Activated CD8-positive, alpha-beta memory T cell treated with anti-CD3 and anti-CD28 coated beads for 48 hours (primary cell): ENCODE measurements at regions not wholly inside any gene's neighbourhood (a gene's known extent, or its start where the extent isn't known, plus 50 kb on each side); places are given as distances from the start of the nearest gene placed in this dataset.

Experiments used
- DNase-seq, 3 experiments: peaks; one replicate each; pipeline ENCODE4 v3.0.0-alpha.2; 2020; ENCODE audit warnings: low read depth in 2 of 3, low spot score in 2 of 3

DNA sequence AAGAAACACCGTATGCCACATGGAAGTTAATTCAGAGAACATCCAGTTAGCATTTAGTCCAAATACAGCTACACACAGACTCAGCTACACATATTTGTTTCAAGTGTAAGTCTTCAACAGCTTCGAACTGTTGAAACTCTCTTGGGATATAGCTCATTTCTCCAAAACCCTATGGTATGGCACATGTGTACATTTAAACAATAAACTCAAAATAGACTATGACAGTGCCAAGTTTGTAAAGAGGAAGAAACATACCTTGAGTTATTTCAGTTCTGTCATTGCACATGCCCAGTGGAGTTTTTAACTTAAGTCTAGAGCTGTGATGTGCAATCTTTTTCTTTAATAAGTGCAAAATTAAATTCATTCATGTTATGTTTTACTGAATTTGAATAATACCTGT, 155.1 kb upstream of the RAI14 start:
- DNase-seq = no peak

DNA sequence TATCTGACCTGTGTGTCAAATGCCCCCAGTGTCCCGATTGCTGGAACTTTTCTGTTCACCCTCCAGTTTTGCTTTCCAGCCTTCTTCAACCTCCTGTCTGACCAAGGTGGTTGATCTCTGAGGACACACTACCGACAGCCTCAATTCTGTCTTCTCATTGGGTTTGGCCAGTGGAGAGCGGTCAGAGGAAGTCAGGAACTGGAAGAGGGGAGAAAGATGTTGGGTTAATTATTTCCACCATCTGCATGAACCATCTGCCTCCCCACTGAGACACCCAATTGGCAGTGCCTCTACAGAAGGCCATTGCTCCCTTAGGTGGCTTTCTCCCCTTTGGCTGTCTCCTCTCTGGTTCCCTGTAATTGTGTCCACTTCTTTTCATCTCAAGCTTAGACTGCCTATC, 154.3 kb upstream of the RAI14 start:
- no peak for DNase-seq

DNA sequence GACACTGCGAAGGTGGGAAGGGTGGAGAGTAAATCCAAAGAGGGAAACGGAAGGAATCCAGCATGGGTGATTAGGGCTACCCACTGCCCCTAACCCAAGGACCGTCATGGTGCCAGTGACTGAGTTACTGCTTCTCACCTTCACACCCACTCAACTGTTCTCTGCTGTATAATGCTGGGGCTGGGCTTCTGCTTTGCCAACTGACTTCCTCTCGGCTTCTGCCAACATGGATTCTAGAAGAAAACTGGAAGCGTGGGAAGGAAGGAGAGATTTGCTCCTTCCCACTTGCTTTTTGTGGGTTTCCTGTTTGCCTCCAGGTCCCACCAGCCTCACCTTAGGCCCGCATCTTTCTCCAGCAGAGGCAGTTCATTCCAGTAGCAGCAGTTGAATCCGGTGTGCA, 153.5 kb upstream of the RAI14 start:
- no peak for DNase-seq

DNA sequence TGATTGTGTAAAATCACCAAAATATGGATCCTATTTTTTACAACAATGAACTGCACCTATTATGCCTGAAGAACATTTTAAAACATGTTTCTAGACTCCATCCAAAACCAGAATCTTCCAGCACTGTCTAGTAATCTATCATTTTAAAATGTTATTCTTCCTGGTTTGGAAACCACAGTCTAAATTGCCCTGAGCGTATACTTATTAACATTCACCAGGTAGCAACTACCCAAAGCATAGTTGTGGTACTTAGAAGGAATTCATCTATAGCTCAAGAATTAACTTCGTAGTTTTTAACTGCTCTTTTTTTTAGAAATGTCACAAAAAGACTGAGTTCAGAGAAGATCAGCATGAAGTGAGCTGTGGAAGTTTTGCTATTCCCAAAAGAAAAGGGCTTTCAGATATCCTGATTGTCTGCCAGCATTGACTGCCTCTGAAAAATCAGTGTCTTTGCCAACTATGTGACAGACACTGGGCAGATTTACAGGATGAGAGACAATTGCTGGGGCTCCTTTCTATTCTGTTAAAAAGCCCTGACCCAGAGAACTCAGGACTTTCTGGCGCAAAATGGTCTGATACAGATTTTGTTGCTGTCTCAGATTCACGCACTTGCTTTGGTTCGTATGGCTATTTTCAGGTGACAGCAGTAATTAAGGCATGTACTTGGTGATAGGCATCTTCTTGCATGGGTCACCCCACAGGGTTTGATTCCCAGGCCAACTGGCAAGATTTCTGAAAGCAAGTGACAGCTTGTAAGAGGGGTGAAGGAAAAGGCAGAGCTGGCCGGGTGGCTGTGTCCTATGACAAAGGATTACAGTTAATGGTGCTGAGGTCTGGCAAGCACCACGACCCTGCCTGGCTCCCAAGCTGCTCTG, 152.5 kb upstream of the RAI14 start:
- DNase-seq = no peak

DNA sequence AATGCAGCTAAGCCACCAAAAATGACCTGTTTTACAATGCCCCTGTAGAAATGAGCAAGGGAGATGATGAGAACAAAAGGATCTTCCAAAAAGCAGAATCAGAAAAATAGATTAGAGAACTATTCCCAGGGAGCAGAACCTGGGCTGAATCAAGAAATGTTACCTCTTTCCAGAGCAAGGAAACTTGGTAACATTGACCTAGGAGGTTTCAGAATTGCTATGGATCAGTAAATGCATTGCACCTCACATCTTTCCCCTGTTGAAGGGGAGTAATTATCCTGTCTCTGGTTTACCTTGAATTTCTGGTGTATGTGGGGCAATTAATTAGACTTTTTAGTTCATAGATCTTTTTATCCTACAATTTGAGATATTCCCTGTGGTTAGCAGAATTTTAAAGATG, 151.2 kb upstream of the RAI14 start:
- no peak for DNase-seq

DNA sequence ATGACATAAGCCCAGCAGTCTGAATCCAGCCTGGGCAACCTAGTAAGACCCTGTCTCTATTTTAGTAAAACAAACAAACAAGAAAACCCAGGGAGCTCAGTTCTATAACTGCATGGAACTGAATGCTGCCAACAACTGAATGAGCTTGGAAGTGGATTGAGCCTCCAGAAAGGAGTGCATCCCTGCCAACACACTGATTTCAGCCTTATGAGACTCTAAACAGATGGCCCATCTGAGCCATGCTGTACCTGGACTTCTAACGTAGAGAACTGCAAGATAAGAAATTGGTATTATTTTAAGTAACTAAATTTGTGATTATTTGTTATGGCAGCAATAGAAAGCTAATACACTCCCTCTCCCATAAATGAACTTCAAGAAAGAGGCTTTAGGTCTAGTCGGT, 150.4 kb upstream of the RAI14 start:
- no peak for DNase-seq

DNA sequence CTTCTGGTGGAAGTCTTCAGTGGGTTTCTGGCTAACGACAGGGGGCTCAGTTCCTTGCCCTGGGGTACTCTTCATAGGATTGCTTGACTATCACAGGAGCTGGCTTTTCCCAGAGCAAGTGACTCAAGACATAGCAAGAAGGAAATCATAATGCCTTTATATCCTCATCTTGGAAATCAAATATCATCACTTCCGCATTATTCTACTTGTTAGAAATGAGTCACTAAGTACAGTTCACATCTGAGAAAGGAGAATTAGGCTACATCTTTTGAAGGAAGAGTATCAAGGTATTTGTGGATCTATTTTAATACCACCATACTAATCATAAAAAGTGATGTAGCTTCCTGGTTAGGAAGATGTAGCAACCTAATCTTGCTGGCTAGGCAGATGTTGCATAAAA, 148.2 kb upstream of the RAI14 start:
- DNase-seq = no peak

DNA sequence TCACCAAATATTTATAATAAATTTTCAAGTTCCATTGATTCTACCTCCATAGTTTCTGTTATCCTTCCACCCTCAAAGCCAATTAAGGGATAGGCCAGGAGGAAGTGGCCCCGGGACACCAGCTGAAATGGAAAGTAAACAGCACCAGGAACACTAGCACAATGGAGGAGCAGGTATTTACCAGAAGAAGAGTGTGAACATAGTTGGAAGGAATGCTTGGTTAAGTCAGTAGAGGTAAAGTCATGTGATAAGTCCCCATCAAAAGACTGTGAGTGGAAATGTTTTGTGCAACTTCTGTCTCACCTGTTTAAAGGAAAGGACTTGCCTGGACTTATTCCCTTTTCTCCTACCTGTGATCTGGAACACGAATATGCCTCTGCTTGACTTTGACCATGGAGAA, 146.7 kb upstream of the RAI14 start:
- no peak for DNase-seq

DNA sequence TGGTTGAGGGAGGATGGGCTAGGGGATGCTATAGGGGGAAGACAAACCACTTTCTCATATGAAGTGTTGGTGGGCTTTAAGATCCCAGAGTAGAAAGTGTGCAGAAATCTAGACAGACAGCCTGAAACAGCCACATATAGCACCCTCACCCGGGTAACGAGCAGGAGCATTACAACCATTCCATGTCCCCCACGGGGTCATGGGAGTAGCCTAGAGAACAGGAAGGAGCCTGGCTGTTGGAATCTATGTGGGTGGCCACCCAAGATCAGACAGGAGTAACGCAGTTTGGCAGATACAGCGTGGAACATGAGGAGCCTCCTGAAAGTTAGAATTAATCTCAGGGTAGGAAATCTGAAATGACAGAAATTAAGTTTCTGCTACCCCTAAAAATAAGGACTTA, 146.1 kb upstream of the RAI14 start:
- no peak for DNase-seq

DNA sequence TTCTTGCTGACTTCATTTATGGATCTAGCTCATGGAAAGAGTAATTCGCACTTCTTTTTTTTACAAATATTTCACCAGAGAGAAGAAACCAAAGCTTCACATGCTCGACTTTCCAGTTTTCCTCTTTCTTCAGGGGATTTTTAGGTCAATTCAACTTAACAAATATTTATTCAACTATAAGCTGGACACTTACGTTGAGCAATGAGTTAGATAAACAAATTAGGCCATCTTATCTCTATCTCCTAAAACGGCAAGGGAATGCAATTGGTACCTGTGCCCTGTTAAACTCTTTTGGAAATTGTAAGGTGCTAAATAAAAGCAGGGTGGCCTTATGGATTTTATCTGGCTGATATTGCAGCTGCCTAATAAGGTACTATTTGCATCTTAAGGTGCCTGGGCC, 145.1 kb upstream of the RAI14 start:
- DNase-seq = no peak

DNA sequence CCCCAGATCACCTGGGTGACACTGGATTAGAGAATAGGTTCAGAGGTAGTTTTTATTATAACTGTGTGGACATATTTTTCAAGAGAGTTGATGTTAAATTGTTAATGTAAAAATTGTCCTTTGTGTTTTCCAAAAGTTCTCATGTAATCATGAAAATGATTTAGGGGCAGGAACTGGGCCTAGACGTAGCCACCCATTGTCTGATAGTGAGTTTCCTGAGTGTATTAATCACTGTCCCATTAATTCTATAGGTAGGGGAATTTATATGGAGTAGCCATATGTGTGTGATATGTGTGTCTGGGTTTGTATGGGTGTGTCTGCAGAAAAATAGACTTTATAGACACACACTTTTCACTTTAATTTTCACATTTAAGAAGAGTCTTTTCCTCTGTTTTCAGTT, 144.6 kb upstream of the RAI14 start:
- no peak for DNase-seq

DNA sequence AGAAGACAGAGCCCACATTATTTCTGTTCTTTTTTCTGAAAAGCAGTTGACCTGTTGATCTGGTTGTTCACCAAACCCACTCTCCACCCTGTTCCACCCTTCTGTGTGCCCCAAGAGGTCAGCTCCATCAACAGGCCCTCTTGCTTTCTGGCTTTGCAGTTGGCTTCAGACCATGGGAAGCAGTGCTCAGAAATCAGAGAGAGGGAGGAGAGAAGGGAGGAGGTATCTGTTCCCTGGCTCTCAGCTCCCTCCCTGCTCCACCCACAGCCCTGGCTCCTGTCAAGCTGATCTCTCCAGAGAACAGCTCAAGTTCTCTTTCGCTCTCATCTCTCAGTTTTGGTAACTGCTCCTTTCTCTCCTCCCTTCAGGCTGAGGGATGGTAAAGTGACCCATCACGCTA, 144.2 kb upstream of the RAI14 start:
- no peak for DNase-seq

DNA sequence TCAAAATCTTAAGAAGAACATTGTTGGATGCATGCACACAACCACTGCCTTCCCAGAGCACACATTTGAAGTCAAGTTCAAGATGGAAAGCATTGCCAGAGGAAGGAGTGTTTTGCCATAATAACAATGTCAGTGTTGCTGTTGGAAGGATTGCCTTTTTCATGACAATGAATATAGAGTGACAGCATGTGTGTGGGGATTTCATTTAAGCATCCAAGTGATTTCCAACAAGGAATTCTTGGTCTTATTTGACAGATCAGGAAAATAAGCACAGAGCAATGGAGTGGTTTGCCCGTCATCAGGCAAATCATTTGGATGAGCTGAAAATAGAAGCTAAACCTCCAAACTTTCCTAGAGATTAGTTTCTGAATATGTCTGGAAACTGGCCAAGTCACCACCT, 140.0 kb upstream of the RAI14 start:
- no peak for DNase-seq

DNA sequence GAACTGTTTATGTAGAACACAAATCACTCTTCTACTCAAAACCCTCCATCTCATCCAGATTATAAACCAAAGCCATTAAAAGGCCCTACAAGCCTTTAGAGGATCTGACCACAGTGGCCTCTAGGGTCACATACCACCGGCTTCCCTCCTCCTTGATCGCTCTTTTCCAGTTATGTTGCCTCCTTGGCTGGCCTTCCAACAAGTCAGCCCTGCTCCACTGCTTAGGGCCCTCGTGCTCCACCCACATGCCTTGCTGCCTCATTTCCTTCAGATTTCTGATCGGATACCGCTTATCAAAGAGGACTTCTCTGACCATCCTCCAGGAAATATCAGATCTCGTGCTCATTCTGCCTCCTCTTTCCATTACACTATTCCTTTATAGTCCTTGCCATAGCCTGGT, 139.4 kb upstream of the RAI14 start:
- DNase-seq = no peak

DNA sequence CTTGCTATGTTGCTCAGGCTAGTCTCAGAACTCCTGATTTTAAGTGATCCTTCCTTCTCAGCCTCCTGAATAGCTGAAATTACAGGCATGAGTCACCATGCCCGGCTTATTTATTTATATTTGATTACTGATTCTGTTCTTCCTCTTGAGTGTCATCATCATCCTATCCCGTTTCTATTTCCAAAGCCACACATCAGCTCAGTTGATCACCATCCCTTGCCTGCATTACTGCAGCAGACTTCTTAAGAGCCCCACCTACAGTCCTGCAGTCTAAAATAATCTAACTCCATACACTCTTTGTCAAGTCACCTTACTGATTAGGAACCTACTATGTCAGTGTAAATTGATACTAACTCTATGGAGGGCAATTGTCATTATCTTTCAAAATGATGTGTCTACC, 138.9 kb upstream of the RAI14 start:
- DNase-seq = no peak

DNA sequence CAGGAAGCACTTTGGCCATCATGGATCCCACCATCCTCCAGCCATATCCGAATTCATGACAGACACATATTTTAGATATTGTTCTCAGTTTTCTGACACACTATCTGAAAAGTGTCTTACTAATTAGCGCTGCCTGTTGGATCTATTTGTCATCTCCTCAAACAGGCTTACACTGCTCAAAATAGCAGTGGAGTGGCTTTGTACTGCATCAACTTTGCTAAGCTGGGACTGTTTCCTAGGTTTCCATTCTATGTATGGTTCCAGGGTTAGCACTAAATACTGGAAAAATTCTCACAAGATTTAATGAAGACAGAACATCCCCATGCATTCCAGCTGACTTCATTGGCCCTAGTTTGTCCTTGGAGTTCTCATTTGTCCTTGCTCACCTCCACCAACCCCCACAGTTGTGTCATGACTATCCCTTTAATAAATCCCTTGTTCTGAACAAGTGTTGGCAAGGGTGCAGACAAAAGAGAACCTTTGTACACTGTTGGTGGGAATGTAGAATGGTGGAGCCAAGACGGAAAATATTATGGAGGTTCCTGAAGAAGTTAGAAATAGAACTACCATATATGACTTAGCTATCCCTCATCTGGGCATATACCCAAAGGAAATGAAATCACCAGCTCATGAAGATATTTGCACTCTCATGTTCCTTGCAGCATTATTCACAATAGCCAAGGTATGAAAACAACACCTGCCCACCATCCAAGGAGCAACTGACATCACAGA, 136.5 kb upstream of the RAI14 start:
- DNase-seq = no peak

DNA sequence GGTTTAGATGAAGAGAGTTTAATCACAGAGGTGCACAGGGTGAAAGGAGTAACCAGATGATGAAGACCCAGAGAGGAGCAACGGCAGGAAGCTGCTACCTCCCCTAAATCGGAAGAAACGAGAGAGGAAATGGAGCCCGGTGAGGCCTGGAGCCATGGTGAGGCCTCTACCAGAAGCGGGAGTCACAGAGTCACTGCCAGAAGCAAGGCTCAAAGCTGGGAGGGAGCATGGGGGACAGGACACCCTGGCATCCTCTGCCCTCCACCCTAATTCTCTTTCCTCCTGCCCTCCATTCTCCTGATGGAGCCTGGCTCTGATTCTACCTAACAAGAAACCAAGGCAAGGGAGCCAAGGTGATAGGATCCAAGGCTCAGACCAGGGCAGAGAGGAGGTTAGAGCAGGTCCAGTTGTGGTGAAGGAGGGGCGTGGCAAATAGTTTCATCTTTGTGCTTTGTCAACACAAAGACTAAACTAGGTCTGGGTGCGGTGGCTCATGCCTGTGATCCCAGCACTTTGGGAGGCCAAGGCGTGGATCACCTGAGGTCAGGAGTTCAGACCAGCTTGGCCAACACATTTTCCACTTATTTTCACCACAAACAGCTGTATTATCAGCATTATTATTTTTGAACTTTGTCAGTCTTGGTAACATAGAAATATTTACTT, 134.4 kb upstream of the RAI14 start:
- no peak for DNase-seq

DNA sequence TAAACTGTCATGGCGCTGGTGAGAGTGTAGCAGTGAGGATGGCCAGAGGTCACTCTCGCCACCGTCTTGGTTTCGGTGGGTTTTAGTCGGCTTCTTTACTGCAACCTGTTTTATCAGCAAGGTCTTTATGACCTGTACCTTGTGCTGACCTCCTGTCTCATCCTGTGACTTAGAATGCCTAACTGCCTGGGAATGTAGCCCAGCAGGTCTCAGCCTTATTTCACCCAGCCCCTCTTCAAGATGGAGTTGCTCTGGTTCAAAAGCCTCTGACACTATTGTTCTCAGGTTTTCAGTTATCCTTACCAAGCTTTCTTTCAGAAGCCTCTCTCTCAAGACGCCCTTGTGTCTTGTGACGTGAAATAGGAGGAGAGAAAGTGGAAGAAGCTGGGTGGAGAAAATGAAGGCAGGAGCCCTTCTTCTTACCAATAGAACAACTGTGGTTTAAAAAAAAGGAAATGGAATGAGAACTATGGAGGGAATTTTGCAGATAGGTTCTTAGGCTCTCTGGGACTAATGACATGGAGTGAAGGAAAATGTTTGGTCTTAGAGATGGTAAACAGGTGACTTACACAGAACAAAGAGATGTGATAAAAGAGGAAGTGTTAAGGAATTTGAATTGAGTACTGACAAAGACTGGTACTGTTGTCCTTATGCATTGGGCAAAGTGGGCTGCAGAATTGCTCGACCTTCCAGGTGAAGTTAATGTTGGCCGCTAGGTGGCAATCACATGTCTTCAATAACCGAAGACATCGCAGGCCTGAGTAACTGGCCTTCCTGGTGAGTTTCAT, 133.3 kb upstream of the RAI14 start:
- peak in 1 of 3 experiments; percentile 10 for DNase-seq

DNA sequence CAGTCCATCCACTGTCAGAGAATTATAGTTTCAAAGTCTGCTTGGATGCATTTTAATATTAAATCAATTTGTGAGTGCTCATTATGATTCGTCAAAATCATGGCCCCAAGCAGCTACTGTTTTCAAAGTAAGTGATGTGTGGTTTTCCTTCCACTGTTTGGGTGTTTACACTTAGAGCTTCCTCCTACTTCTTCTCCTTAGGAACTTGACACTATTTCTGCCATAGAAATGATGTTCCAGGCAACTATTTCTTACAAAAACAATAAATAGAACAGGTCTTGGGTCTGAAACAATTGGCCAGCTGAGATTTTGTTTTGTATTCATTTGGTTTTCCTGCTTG, 132.8 kb upstream of the RAI14 start:
- no peak for DNase-seq

DNA sequence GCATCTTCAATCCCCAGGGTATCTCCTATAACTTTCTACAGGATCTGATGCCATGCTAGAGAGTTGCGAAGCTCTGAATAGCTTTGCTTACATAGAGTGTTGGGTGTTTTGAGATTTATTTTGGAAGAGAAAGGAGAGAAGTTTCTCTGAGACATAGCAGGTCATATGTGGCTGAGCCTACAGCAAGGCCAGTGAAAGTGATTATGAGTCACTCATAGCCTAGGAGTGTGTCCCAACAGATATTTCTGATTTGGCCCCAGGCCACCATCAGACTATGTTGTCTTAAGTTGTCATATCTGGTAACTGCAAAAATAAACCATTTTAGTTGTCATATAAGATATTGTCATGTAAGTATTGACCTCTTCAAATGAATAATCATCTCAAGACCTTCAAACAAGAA, 132.0 kb upstream of the RAI14 start:
- DNase-seq = no peak

DNA sequence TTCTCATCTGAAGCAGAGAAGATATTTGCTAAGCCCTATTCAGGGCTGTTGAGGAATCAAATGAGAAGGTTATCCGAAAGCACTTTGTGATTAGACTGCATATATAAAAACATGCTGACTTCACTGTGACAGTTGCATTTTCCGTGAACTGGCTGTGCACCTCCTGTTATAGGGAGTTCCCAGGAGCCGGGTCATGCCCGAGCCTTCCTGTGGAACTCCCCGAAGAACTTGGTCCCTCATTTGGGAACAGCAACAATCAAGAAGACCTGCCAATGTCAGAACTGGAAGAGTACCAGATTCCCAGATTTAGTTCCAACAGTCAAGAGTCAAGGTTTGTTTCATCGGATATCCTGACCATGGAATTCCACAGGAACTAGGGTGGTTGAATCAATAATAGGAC, 130.4 kb upstream of the RAI14 start:
- DNase-seq = no peak
